Small intestine (tissue), 7 donors: ENCODE measurements at regions not wholly inside any gene's neighbourhood (a gene's known extent, or its start where the extent isn't known, plus 50 kb on each side); places are given as distances from the start of the nearest gene placed in this dataset.

Source experiments
- DNase-seq, 2 donors: peaks; one replicate each; pipeline versions ENCODE4 v3.0.0 to v3.0.0-alpha.2; 2013
- FAIRE-seq: peaks from 2 replicates; lab custom pipeline; 2012; peaks lifted over from hg19 to GRCh38; lab: Jason Lieb, UNC
- H3K27ac ChIP-seq, 3 donors: one replicate each; pipeline ENCODE4 v1.5.1; 2013; ENCODE audit warnings: low read length in 2 of 3, mild to moderate bottlenecking in 2 of 3, control low read depth in 1 of 3, inconsistent platforms in 1 of 3, low read depth in 1 of 3, moderate library complexity in 1 of 3
- H3K27me3 ChIP-seq, 3 donors: one replicate each; pipeline ENCODE4 v1.6.1; 2013; ENCODE audit warnings: low read length in 3 of 3, inconsistent platforms in 1 of 3; ENCODE audit not compliant: control insufficient read depth in 3 of 3, insufficient read depth in 3 of 3
- H3K36me3 ChIP-seq, 3 donors: one replicate each; pipeline ENCODE4 v1.6.1; 2013; ENCODE audit warnings: low read length in 3 of 3, inconsistent platforms in 1 of 3, low read depth in 1 of 3, mild to moderate bottlenecking in 1 of 3, moderate library complexity in 1 of 3; ENCODE audit not compliant: control insufficient read depth in 3 of 3, insufficient read depth in 2 of 3
- H3K4me1 ChIP-seq, 3 donors: one replicate each; pipeline ENCODE4 v1.6.1; 2013; ENCODE audit warnings: low read length in 2 of 3, inconsistent platforms in 1 of 3, low read depth in 1 of 3, mild to moderate bottlenecking in 1 of 3, moderate library complexity in 1 of 3; ENCODE audit not compliant: control insufficient read depth in 3 of 3, insufficient read depth in 2 of 3
- H3K4me3 ChIP-seq, 3 donors: one replicate each; pipeline ENCODE4 v1.5.1; 2013; ENCODE audit warnings: low read length in 3 of 3, control low read depth in 1 of 3, inconsistent platforms in 1 of 3, low read depth in 1 of 3, mild to moderate bottlenecking in 1 of 3, moderate library complexity in 1 of 3
- H3K9me3 ChIP-seq, 2 donors: one replicate each; pipeline ENCODE4 v1.6.1; 2013; ENCODE audit warnings: low read depth in 1 of 2, low read length in 1 of 2; ENCODE audit not compliant: control insufficient read depth in 2 of 2, insufficient read depth in 1 of 2
- WGBS, 3 donors: extraction: QIAGEN DNeasy Blood & Tissue Kit; methylation state at CpG; one replicate each; pipeline ENCODE4 v1.1.7; 2013; 5-methylcytosine and 5-hydroxymethylcytosine counted together
- donor health status: healthy with polysubstance abuse.
- donor health status: control.
- donor health status: control.
- donor health status: Bipolar disorder and iron deficiency.
- donor health status: healthy.

GRCh38 chr1:5410652-5411051 lies 581.6 kb downstream of the NPHP4 start:
- no peak overlapping the region for H3K27ac ChIP-seq
- no peaks in the 10 kb centered on the region for H3K27me3 ChIP-seq
- H3K4me1 ChIP-seq = no peaks in the 10 kb centered on the region
- no peak for DNase-seq
- no peak overlapping the region for H3K4me3 ChIP-seq
- H3K9me3 ChIP-seq = no peaks in the 10 kb centered on the region
- no peak for FAIRE-seq
- H3K36me3 ChIP-seq = no peaks in the 10 kb centered on the region
- WGBS, 3 donors = 61 to 75% (median 66%) methylated on average over 4 of the region's 4 CpGs

- H3K27ac ChIP-seq = no peak overlapping the region
- FAIRE-seq (no peak), DNase-seq (no peak)
- 82 to 90% (median 84%) methylated on average over 1 of the region's 1 CpG for WGBS, 3 donors
- H3K9me3 ChIP-seq = no peaks in the 10 kb centered on the region
- no peaks in the 10 kb centered on the region for H3K4me1 ChIP-seq
- H3K27me3 ChIP-seq = no peaks in the 10 kb centered on the region
- H3K4me3 ChIP-seq = no peak overlapping the region
- H3K36me3 ChIP-seq = no peaks in the 10 kb centered on the region
Measured at GRCh38 chr1:5408401-5408800, 583.8 kb downstream of the NPHP4 start.

- WGBS, 3 donors = 68 to 82% (median 72%) methylated on average over 3 of the region's 3 CpGs
- H3K27ac ChIP-seq = no peak overlapping the region
- H3K4me1 ChIP-seq = no peaks in the 10 kb centered on the region
- no peaks in the 10 kb centered on the region for H3K36me3 ChIP-seq
- H3K9me3 ChIP-seq = no peaks in the 10 kb centered on the region
- H3K4me3 ChIP-seq = no peak overlapping the region
- no peaks in the 10 kb centered on the region for H3K27me3 ChIP-seq
- no peak for FAIRE-seq
- no peak for DNase-seq
Measured at GRCh38 chr1:5405263-5405662, 587.0 kb downstream of the NPHP4 start.

- no peak for DNase-seq
- FAIRE-seq = no peak
- no peak overlapping the region for H3K4me3 ChIP-seq
- H3K27me3 ChIP-seq = no peaks in the 10 kb centered on the region
- no peaks in the 10 kb centered on the region for H3K36me3 ChIP-seq
- H3K9me3 ChIP-seq = no peaks in the 10 kb centered on the region
- no peak overlapping the region for H3K27ac ChIP-seq
- WGBS, 3 donors = 83 to 86% (median 86%) methylated on average over 7 of the region's 7 CpGs
- H3K4me1 ChIP-seq = no peaks in the 10 kb centered on the region
Measured at GRCh38 chr1:5404412-5405203, 587.6 kb downstream of the NPHP4 start.

GRCh38 chr1:5403935-5404334 lies 588.3 kb downstream of the NPHP4 start:
- no peaks in the 10 kb centered on the region for H3K4me1 ChIP-seq
- no peak for DNase-seq
- H3K9me3 ChIP-seq = no peaks in the 10 kb centered on the region
- no peak for FAIRE-seq
- WGBS, 3 donors = 29 to 56% (median 44%) methylated on average over 5 of the region's 5 CpGs
- H3K36me3 ChIP-seq = no peaks in the 10 kb centered on the region
- no peaks in the 10 kb centered on the region for H3K27me3 ChIP-seq
- H3K27ac ChIP-seq = no peak overlapping the region
- H3K4me3 ChIP-seq = no peak overlapping the region

GRCh38 chr1:5402618-5403017 lies 589.6 kb downstream of the NPHP4 start:
- H3K4me3 ChIP-seq = no peak overlapping the region
- no peaks in the 10 kb centered on the region for H3K4me1 ChIP-seq
- no peaks in the 10 kb centered on the region for H3K9me3 ChIP-seq
- DNase-seq (no peak), FAIRE-seq (no peak)
- H3K27me3 ChIP-seq = no peaks in the 10 kb centered on the region
- H3K36me3 ChIP-seq = no peaks in the 10 kb centered on the region
- WGBS, 3 donors = 72 to 80% (median 73%) methylated on average over 10 of the region's 10 CpGs
- H3K27ac ChIP-seq = no peak overlapping the region

- no peak overlapping the region for H3K27ac ChIP-seq
- no peak for DNase-seq
- FAIRE-seq = no peak
Measured at GRCh38 chr1:5399771-5400170, 592.5 kb downstream of the NPHP4 start.

GRCh38 chr1:5396593-5396992 lies 595.6 kb downstream of the NPHP4 start:
- FAIRE-seq (no peak), DNase-seq (no peak)
- no peak overlapping the region for H3K27ac ChIP-seq
- H3K9me3 ChIP-seq = no peaks in the 10 kb centered on the region
- H3K4me1 ChIP-seq = no peaks in the 10 kb centered on the region
- no peaks in the 10 kb centered on the region for H3K36me3 ChIP-seq
- H3K27me3 ChIP-seq = no peaks in the 10 kb centered on the region
- H3K4me3 ChIP-seq = no peak overlapping the region
- WGBS, 3 donors = 69 to 78% (median 75%) methylated on average over 3 of the region's 3 CpGs

More at GRCh38 chr1:5399771-5400170, 592.5 kb downstream of the NPHP4 start:
- H3K36me3 ChIP-seq = no peaks in the 10 kb centered on the region
- no peaks in the 10 kb centered on the region for H3K27me3 ChIP-seq
- no peaks in the 10 kb centered on the region for H3K9me3 ChIP-seq
- WGBS, 3 donors = 66 to 78% (median 67%) methylated on average over 1 of the region's 1 CpG
- H3K4me1 ChIP-seq = no peaks in the 10 kb centered on the region
- no peak overlapping the region for H3K4me3 ChIP-seq

- H3K4me1 ChIP-seq = no peaks in the 10 kb centered on the region
- H3K27ac ChIP-seq = no peak overlapping the region
- no peak overlapping the region for H3K4me3 ChIP-seq
- DNase-seq (no peak), FAIRE-seq (no peak)
- H3K36me3 ChIP-seq = no peaks in the 10 kb centered on the region
- WGBS, 3 donors = 49 to 78% (median 60%) methylated on average over 6 of the region's 6 CpGs
- H3K27me3 ChIP-seq = no peaks in the 10 kb centered on the region
- no peaks in the 10 kb centered on the region for H3K9me3 ChIP-seq
Measured at GRCh38 chr1:5394111-5394510, 598.1 kb downstream of the NPHP4 start.
